C4-2B (cell line): ENCODE measurements at regions not wholly inside any gene's neighbourhood (a gene's known extent, or its start where the extent isn't known, plus 50 kb on each side); places are given as distances from the start of the nearest gene placed in this dataset.

Source experiments
- CTCF ChIP-seq: fragments of 450-650 bp; conservative IDR thresholded peaks from 2 replicates; pipeline ENCODE4 v1.5.1; 2017; ENCODE audit warnings: mild to moderate bottlenecking
- ZFX ChIP-seq: fragments of 450-650 bp; IDR thresholded peaks from 2 replicates; pipeline ENCODE4 v1.6.1; 2017

GRCh38 chr5:2530609-2531008 lies 220.9 kb downstream of the IRX2 start:
- TF ChIP-seq CTCF, result no peak
- TF ChIP-seq ZFX, result no peak
